ENCODE measurements at regions not wholly inside any gene's neighbourhood (a gene's known extent, or its start where the extent isn't known, plus 50 kb on each side); places are given as distances from the start of the nearest gene placed in this dataset.

GRCh38 chr1:221583465-221583864 is 158.4 kb downstream of the DUSP10 start:
- TF ChIP-seq ZNF8 (CRISPR knock-in tag; IDR thresholded peaks at IDR 0.05) (no peak), ZC3H10 (CRISPR knock-in tag; IDR thresholded peaks at IDR 0.05) (no peak), PATZ1 (CRISPR knock-in tag; IDR thresholded peaks at IDR 0.05; ENCODE audit: borderline replicate concordance) (no peak), SNAI2 (CRISPR knock-in tag; IDR thresholded peaks at IDR 0.05) (no peak), BACH2 (CRISPR knock-in tag; IDR thresholded peaks at IDR 0.05; ENCODE audit: borderline replicate concordance) (no peak), ZFP30 (CRISPR knock-in tag; IDR thresholded peaks at IDR 0.05) (no peak), ZFP3 (CRISPR knock-in tag; IDR thresholded peaks at IDR 0.05) (no peak), TOX (CRISPR knock-in tag; IDR thresholded peaks at IDR 0.05; ENCODE audit: borderline replicate concordance) (no peak), GLIS3 (CRISPR knock-in tag; IDR thresholded peaks at IDR 0.05) (no peak), POU6F1 (CRISPR knock-in tag; IDR thresholded peaks at IDR 0.05; ENCODE audit: borderline replicate concordance, low read depth) (no peak), ISL1 (CRISPR knock-in tag; IDR thresholded peaks at IDR 0.05) (no peak)
- TF ChIP-seq, protein P1, sequence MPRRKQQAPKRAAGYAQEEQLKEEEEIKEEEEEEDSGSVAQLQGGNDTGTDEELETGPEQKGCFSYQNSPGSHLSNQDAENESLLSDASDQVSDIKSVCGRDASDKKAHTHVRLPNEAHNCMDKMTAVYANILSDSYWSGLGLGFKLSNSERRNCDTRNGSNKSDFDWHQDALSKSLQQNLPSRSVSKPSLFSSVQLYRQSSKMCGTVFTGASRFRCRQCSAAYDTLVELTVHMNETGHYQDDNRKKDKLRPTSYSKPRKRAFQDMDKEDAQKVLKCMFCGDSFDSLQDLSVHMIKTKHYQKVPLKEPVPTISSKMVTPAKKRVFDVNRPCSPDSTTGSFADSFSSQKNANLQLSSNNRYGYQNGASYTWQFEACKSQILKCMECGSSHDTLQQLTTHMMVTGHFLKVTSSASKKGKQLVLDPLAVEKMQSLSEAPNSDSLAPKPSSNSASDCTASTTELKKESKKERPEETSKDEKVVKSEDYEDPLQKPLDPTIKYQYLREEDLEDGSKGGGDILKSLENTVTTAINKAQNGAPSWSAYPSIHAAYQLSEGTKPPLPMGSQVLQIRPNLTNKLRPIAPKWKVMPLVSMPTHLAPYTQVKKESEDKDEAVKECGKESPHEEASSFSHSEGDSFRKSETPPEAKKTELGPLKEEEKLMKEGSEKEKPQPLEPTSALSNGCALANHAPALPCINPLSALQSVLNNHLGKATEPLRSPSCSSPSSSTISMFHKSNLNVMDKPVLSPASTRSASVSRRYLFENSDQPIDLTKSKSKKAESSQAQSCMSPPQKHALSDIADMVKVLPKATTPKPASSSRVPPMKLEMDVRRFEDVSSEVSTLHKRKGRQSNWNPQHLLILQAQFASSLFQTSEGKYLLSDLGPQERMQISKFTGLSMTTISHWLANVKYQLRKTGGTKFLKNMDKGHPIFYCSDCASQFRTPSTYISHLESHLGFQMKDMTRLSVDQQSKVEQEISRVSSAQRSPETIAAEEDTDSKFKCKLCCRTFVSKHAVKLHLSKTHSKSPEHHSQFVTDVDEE (CRISPR knock-in tag; IDR thresholded peaks at IDR 0.05), result no peak
- TF ChIP-seq, protein P2, sequence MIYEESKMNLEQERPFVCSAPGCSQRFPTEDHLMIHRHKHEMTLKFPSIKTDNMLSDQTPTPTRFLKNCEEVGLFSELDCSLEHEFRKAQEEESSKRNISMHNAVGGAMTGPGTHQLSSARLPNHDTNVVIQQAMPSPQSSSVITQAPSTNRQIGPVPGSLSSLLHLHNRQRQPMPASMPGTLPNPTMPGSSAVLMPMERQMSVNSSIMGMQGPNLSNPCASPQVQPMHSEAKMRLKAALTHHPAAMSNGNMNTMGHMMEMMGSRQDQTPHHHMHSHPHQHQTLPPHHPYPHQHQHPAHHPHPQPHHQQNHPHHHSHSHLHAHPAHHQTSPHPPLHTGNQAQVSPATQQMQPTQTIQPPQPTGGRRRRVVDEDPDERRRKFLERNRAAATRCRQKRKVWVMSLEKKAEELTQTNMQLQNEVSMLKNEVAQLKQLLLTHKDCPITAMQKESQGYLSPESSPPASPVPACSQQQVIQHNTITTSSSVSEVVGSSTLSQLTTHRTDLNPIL (CRISPR knock-in tag; IDR thresholded peaks at IDR 0.05; ENCODE audit: low read depth), result no peak
